Endothelial cell of umbilical vein (primary cell): ENCODE measurements at regions not wholly inside any gene's neighbourhood (a gene's known extent, or its start where the extent isn't known, plus 50 kb on each side); places are given as distances from the start of the nearest gene placed in this dataset.

Experiments used
- BruUV-seq: library from RNA; stranded (reverse); fragments of 400-500 nt; replicated peaks from 2 replicates; lab custom pipeline; 2021; lab: Mats Ljungman, UMichigan
- CTCF ChIA-PET: fragments of 300-600, 350-600 bp; sonication (Branson Sonifier 250); formaldehyde crosslinking; loops from one replicate; lab custom pipeline; 2021; ENCODE audit warnings: antibody characterized with exemption, inconsistent platforms; lab: Charles Lee
- POLR2A ChIA-PET: fragments of 300-600, 350-600 bp; sonication (Branson Sonifier 250); formaldehyde crosslinking; loops from one replicate; lab custom pipeline; 2021; ENCODE audit warnings: antibody characterized with exemption, inconsistent platforms; lab: Charles Lee
- DNase-seq: peaks from one replicate; pipeline ENCODE4 v3.0.0-alpha.2; 2011; ENCODE audit warnings: low read depth, low spot score
- FAIRE-seq: peaks from 2 replicates; lab custom pipeline; 2011; peaks lifted over from hg19 to GRCh38; lab: Jason Lieb, UNC
- H2AFZ ChIP-seq: 2 replicates; pipeline ENCODE4 v1.6.0; 2012; ENCODE audit warnings: low read depth, low read length, control low read depth, inconsistent platforms
- H3K27ac ChIP-seq: 2 replicates; pipeline ENCODE4 v1.5.1; 2011; ENCODE audit warnings: low read depth, mild to moderate bottlenecking, control low read depth, low read length, moderate library complexity; ENCODE audit not compliant: insufficient read depth
- H3K27me3 ChIP-seq, 2 experiments: 2 replicates each; pipeline versions ENCODE4 v1.6.0 to v1.6.1; 2011; ENCODE audit warnings: low read length in 2 of 2, mixed read lengths in 1 of 2; ENCODE audit not compliant: control insufficient read depth in 2 of 2, insufficient read depth in 2 of 2
- H3K36me3 ChIP-seq, 2 experiments: 2 replicates in 1 of 2; 3 replicates in 1 of 2; pipeline ENCODE4 v1.5.1; 2011; ENCODE audit warnings: low read length in 2 of 2, mild to moderate bottlenecking in 1 of 2, moderate library complexity in 1 of 2; ENCODE audit not compliant: control insufficient read depth in 2 of 2, insufficient read depth in 2 of 2; ENCODE audit errors: extremely low read depth in 1 of 2
- H3K4me1 ChIP-seq: 3 replicates; pipeline ENCODE4 v1.5.1; 2011; ENCODE audit warnings: mild to moderate bottlenecking, low read length; ENCODE audit not compliant: control insufficient read depth, insufficient read depth; ENCODE audit errors: extremely low read depth
- H3K4me2 ChIP-seq: 2 replicates; pipeline ENCODE4 v1.6.1; 2011; ENCODE audit warnings: low read length, control low read depth, mixed read lengths; ENCODE audit not compliant: insufficient read depth
- H3K4me3 ChIP-seq, 3 experiments: fragments of 200-600 bp in 1 of 3; sonication (generic), shearing (Covaris generic) in 1 of 3; replicated peaks in 1 of 3; 2 replicates each; pipeline ENCODE4 v1.5.1; 2011 to 2016; ENCODE audit warnings: control low read depth in 3 of 3, low read length in 3 of 3, mild to moderate bottlenecking in 2 of 3, inconsistent platforms in 1 of 3, low read depth in 1 of 3, moderate library complexity in 1 of 3; ENCODE audit not compliant: insufficient read depth in 1 of 3
- H3K79me2 ChIP-seq: 2 replicates; pipeline ENCODE4 v1.6.0; 2012; ENCODE audit warnings: low read length, inconsistent platforms; ENCODE audit not compliant: control insufficient read depth, insufficient read depth
- H3K9ac ChIP-seq: replicated peaks from 2 replicates; pipeline ENCODE3; 2011; ENCODE audit warnings: low read length, control low read depth; ENCODE audit not compliant: insufficient read depth; ENCODE audit errors: extremely low read depth
- H3K9me1 ChIP-seq: replicated peaks from 3 replicates; pipeline ENCODE4 v1.6.0; 2011; ENCODE audit warnings: mild to moderate bottlenecking, low read length; ENCODE audit not compliant: control insufficient read depth, insufficient read depth; ENCODE audit errors: extremely low read depth
- H3K9me3 ChIP-seq: replicated peaks from 2 replicates; pipeline ENCODE4 v1.5.1; 2012; ENCODE audit warnings: low read length, inconsistent platforms; ENCODE audit not compliant: control insufficient read depth, insufficient read depth
- H4K20me1 ChIP-seq: replicated peaks from 2 replicates; pipeline ENCODE3; 2011; ENCODE audit warnings: mild to moderate bottlenecking, low read length; ENCODE audit not compliant: control insufficient read depth, insufficient read depth; ENCODE audit errors: extremely low read depth
- EZH2 ChIP-seq: IDR thresholded peaks from 2 replicates; pipeline ENCODE4 v1.6.1; 2012; ENCODE audit warnings: borderline replicate concordance, low read depth, mild to moderate bottlenecking, moderate library complexity, low read length, inconsistent platforms; ENCODE audit not compliant: severe bottlenecking
- FOS ChIP-seq: IDR thresholded peaks from 2 replicates; pipeline ENCODE4 v1.6.1; 2011; ENCODE audit warnings: mild to moderate bottlenecking, low read length, moderate library complexity, borderline replicate concordance; ENCODE audit not compliant: insufficient read depth
- MYC ChIP-seq: IDR thresholded peaks from one replicate; pipeline ENCODE4 v1.6.1; 2011; ENCODE audit warnings: mild to moderate bottlenecking, low read depth, low read length
- POLR2A ChIP-seq: IDR thresholded peaks from 2 replicates; pipeline ENCODE4 v1.6.1; 2012; ENCODE audit warnings: low read depth, mild to moderate bottlenecking, control low read depth, low read length
- POLR2AphosphoS5 ChIP-seq: IDR thresholded peaks from 2 replicates; pipeline ENCODE4 v1.6.1; 2012; ENCODE audit warnings: low read depth, mild to moderate bottlenecking, control low read depth, low read length, moderate library complexity; ENCODE audit not compliant: insufficient read depth
- dilution Hi-C: fragments of 300-500 bp; cut with MboI; formaldehyde crosslinking; loops from one replicate; pipeline ENCODE4 v1.15.0; 2019; ENCODE audit warnings: low sequenced_read_pairs; ENCODE audit not compliant: extremely low pct_ligation_motif_present
- intact Hi-C: fragments of 100-400 bp; cut with micrococcal nuclease; formaldehyde crosslinking; loops from one replicate; pipeline ENCODE4 v1.10.0; 2022
- TF ChIP-seq, protein P1 (sequence below): IDR thresholded peaks from 2 replicates; pipeline ENCODE4 v1.6.1; 2011; ENCODE audit not compliant: insufficient read depth, insufficient read length

DNA sequence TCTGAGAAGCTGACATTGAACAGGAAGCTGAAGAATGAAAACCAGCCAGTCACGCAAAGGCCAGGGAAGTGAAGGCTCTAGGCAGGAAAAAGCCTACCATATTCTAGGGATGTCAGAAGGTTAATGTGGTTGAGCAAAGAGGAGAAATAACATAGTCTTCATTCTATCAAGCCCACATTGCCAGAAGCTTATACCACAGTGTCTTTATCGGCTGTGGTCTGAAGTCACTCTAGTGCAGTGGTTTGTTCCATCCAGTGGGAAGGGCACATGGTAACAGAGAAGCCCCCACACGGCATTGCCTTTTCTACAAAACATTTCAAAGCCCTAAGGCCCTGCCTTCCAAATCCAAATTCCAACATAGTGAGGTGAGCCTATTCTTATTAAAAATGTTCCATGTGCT lies 311.3 kb downstream of the TNS1 start:
- H3K4me2 ChIP-seq: no peak overlapping the region
- ChIA-PET CTCF (interaction anchor here (0.7 kb wide), 1 partner anchor 22 kb away, joined by 3 read pairs; no protein-coding TSS in a partner anchor), POLR2A (no interaction called here)
- H2AFZ ChIP-seq: no peak overlapping the region
- H3K4me1 ChIP-seq: no peaks in the 10 kb centered on the region
- no peak for DNase-seq
- no peaks in the 10 kb centered on the region for H4K20me1 ChIP-seq
- intact Hi-C loops (no loop called here), dilution Hi-C loops (no loop called here)
- no peak overlapping the region for H3K4me3 ChIP-seq
- H3K79me2 ChIP-seq: no peaks in the 10 kb centered on the region
- H3K36me3 ChIP-seq: no peaks in the 10 kb centered on the region
- no peaks in the 10 kb centered on the region for H3K9me1 ChIP-seq
- no peaks in the 10 kb centered on the region for H3K27me3 ChIP-seq
- no TSS peak for BruUV-seq
- no peak overlapping the region for H3K27ac ChIP-seq
- H3K9me3 ChIP-seq: no peaks in the 10 kb centered on the region
- FAIRE-seq: no peak
- H3K9ac ChIP-seq: no peak overlapping the region
- TF ChIP-seq POLR2A (no peak), FOS (no peak), POLR2AphosphoS5 (no peak), EZH2 (no peak), MYC (no peak)
- TF ChIP-seq, protein P1, sequence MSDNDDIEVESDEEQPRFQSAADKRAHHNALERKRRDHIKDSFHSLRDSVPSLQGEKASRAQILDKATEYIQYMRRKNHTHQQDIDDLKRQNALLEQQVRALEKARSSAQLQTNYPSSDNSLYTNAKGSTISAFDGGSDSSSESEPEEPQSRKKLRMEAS: no peak

DNA sequence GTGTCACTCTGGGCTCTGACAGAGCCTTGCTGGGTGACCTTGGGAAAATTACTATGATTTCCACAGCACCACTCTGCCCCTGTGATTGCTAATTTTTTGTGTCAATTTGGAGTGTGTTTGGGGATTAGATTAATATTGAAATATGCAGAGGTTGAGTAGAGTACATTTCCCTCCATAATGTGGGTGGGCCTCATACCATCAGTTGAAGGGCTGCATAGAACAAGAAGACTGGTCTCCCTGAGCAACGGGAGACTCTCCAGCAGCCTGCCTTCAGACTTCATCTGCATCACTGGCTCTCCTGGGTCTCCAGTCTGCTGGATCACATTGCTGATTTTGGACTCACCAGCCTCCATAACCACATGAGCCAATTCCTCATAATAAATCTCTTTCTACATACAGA lies 313.7 kb downstream of the TNS1 start:
- no TSS peak for BruUV-seq
- no peak overlapping the region for H3K9ac ChIP-seq
- H3K9me3 ChIP-seq: no peaks in the 10 kb centered on the region
- dilution Hi-C loops (no loop called here), intact Hi-C loops (no loop called here)
- H3K36me3 ChIP-seq: no peaks in the 10 kb centered on the region
- no peaks in the 10 kb centered on the region for H3K4me1 ChIP-seq
- FAIRE-seq (no peak), DNase-seq (no peak)
- H3K79me2 ChIP-seq: no peaks in the 10 kb centered on the region
- H3K27me3 ChIP-seq: peaks cover 0 to 3% of the 10 kb centered on the region in 2 experiments
- no peak overlapping the region for H3K4me3 ChIP-seq
- ChIA-PET POLR2A (no interaction called here), CTCF (no interaction called here)
- no peak overlapping the region for H2AFZ ChIP-seq
- H3K4me2 ChIP-seq: no peak overlapping the region
- H3K9me1 ChIP-seq: no peaks in the 10 kb centered on the region
- H4K20me1 ChIP-seq: no peaks in the 10 kb centered on the region
- no peak for TF ChIP-seq EZH2
- TF ChIP-seq FOS: no peak
- no peak overlapping the region for H3K27ac ChIP-seq
